ENCODE measurements at regions not wholly inside any gene's neighbourhood (a gene's known extent, or its start where the extent isn't known, plus 50 kb on each side); places are given as distances from the start of the nearest gene placed in this dataset.
A peak's percentile ranks its signal among the peaks of the same experiment; 100 is the strongest.

DNA sequence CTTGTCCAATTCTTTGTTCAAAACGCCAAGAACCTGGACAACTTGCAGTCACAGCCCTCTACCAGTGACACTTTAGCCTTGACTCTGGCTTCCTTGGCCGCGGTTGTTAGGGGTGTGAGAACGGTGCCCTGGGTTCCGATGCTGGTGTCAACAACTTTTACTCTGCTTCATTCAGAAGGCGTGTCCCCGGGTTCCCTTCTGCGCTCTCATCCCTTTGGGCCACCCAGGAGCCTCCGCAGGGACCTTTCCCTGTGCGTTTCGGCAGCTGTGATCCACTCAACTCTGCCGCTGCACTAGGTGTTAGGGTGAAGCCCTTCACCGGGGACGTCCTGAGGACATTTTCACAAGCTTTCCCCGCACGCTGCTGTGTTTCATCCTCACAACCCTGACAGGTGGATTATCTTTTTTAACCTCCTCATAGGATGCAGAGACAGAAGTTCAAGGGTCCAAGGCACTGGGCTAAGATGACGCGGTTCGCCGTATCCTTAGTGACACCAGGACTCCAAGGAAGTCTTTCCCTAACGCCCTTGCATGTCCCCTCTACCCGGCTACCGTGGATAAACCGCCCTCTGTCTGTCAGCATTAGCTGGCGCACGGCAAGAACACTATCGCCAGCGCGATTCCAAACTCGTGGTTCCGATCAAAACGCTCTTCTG is 133.5 kb upstream of the SHH start:
- DNase-seq (peak in 1 of 2 donors; percentile 20), ATAC-seq (ENCODE audit: low FRiP score in 2 of 2) (no peak)
- WGBS, 2 donors, result 94 to 96% methylated on average over 32 of the region's 32 CpGs
- no peaks in the 10 kb centered on the region for H3K27me3 ChIP-seq
- no peaks in the 10 kb centered on the region for H3K36me3 ChIP-seq
- TF ChIP-seq EP300 (IDR thresholded peaks at IDR 0.05) (no peak), POLR2A (IDR thresholded peaks at IDR 0.05) (no peak), POLR2AphosphoS5 (IDR thresholded peaks at IDR 0.05) (no peak), CTCF (IDR thresholded peaks at IDR 0.05) (no peak)
- no peaks in the 10 kb centered on the region for H3K4me1 ChIP-seq
- H3K4me3 ChIP-seq, result no peak overlapping the region
- no peaks in the 10 kb centered on the region for H3K9me3 ChIP-seq
- H3K27ac ChIP-seq, result no peak overlapping the region

GRCh38 chr7:155944901-155945300 is 132.6 kb upstream of the SHH start:
- Histone ChIP-seq H3K27ac (no peak overlapping the region), H3K36me3 (no peaks in the 10 kb centered on the region), H3K4me3 (no peak overlapping the region), H3K9me3 (peaks cover 0 to under 1% (median 0%) of the 10 kb centered on the region in 4 donors), H3K27me3 (no peaks in the 10 kb centered on the region), H3K4me1 (no peaks in the 10 kb centered on the region)
- ATAC-seq (ENCODE audit: low FRiP score in 2 of 2) (no peak), DNase-seq (no peak)
- 86 to 92% methylated on average over 6 of the region's 6 CpGs for WGBS, 2 donors
- TF ChIP-seq EP300 (IDR thresholded peaks at IDR 0.05) (no peak), CTCF (IDR thresholded peaks at IDR 0.05) (no peak), POLR2AphosphoS5 (IDR thresholded peaks at IDR 0.05) (no peak), POLR2A (IDR thresholded peaks at IDR 0.05) (no peak)

GRCh38 chr7:155943251-155943899 is 131.1 kb upstream of the SHH start:
- Histone ChIP-seq H3K4me3 (no peak overlapping the region), H3K9me3 (peaks cover 0 to 4% (median 0%) of the 10 kb centered on the region in 4 donors), H3K36me3 (no peaks in the 10 kb centered on the region), H3K27ac (no peak overlapping the region), H3K27me3 (no peaks in the 10 kb centered on the region), H3K4me1 (no peaks in the 10 kb centered on the region)
- ATAC-seq (ENCODE audit: low FRiP score in 2 of 2), result no peak
- DNase-seq, result no peak
- 62 to 72% methylated on average over 6 of the region's 6 CpGs for WGBS, 2 donors
- no peak for TF ChIP-seq EP300 (IDR thresholded peaks at IDR 0.05)
- TF ChIP-seq CTCF (IDR thresholded peaks at IDR 0.05), result no peak
- TF ChIP-seq POLR2AphosphoS5 (IDR thresholded peaks at IDR 0.05), result no peak
- TF ChIP-seq POLR2A (IDR thresholded peaks at IDR 0.05), result no peak

DNA sequence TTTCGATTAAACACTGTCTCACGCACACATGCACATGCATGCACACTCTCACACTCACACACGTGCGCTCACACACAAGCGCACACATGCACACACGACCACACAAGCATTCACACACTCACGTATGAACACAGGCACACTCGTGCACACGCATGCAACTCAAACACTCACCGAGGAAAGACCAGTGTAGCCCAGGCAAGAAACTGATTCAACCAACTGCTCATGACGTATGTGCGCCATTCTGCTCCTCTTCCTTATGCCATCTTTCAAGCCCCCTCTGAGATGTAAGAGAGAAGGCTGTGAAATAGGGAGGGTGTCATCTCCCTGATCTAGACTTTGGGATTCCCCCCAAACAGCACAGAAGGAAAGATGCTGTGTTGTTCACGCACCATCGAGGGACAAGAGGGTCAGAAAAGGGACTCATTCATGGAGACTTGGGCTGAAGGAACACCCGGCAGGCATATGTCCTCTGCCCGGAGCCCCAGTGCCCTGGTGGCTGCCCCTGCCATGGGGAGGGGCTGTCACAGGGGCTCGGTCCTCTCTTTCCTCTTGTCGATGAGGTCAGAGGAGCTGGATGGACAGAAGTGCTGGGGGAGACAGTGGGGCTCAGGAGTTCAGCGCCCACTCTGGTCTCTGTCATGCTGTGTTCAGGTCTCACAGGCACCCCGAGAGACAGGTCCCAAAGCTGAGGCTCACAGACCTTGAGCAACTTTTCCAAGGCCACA is 130.1 kb upstream of the SHH start:
- Histone ChIP-seq H3K27me3 (no peaks in the 10 kb centered on the region), H3K4me3 (no peak overlapping the region), H3K27ac (no peak overlapping the region), H3K9me3 (peaks cover 0 to 4% (median 0%) of the 10 kb centered on the region in 4 donors), H3K36me3 (no peaks in the 10 kb centered on the region), H3K4me1 (no peaks in the 10 kb centered on the region)
- no peak for DNase-seq
- no peak for TF ChIP-seq EP300 (IDR thresholded peaks at IDR 0.05)
- TF ChIP-seq CTCF (IDR thresholded peaks at IDR 0.05), result no peak
- TF ChIP-seq POLR2AphosphoS5 (IDR thresholded peaks at IDR 0.05), result no peak
- no peak for TF ChIP-seq POLR2A (IDR thresholded peaks at IDR 0.05)
- WGBS, 2 donors, result 75 to 85% methylated on average over 17 to 20 of the region's 20 CpGs
- peak in 1 of 2 donors; percentile 24 for ATAC-seq (ENCODE audit: low FRiP score in 2 of 2)

Measured in upper lobe of left lung (tissue), 6 donors.